ENCODE measurements at regions not wholly inside any gene's neighbourhood (a gene's known extent, or its start where the extent isn't known, plus 50 kb on each side); places are given as distances from the start of the nearest gene placed in this dataset.

GRCh38 chr11:25941353-25941752 lies 390.6 kb upstream of the ANO3 start:
- TF ChIP-seq ZNF274 (IDR thresholded peaks at IDR 0.05; ENCODE audit: low read depth, low read length), result no peak
- TF ChIP-seq SUZ12 (IDR thresholded peaks at IDR 0.05; ENCODE audit: extremely low read depth, insufficient read depth, insufficient read length), result no peak
- TF ChIP-seq YY1 (IDR thresholded peaks at IDR 0.05; ENCODE audit: insufficient read depth, insufficient read length), result no peak
- Histone ChIP-seq H3K36me3 (ENCODE audit: insufficient read depth, insufficient read length, low read length) (no peaks in the 10 kb centered on the region), H3K9me3 (ENCODE audit: insufficient read depth, low read length) (no peaks in the 10 kb centered on the region; the same call in 1 of the 2 replicates), H3K9ac (ENCODE audit: insufficient read length, low read depth) (no peak overlapping the region), H3K4me1 (ENCODE audit: insufficient read depth, insufficient read length) (no peaks in the 10 kb centered on the region), H3K27me3 (ENCODE audit: insufficient read depth, insufficient read length) (no peaks in the 10 kb centered on the region), H3K4me3 (ENCODE audit: insufficient read length, low read depth) (no peak overlapping the region)
- no peak for DNase-seq (ENCODE audit: low read depth, low spot score)

GRCh38 chr11:25943031-25943430 lies 388.9 kb upstream of the ANO3 start:
- Histone ChIP-seq H3K36me3 (ENCODE audit: insufficient read depth, insufficient read length, low read length) (no peaks in the 10 kb centered on the region), H3K9me3 (ENCODE audit: insufficient read depth, low read length) (no peaks in the 10 kb centered on the region; the same call in 1 of the 2 replicates), H3K27me3 (ENCODE audit: insufficient read depth, insufficient read length) (no peaks in the 10 kb centered on the region), H3K4me3 (ENCODE audit: insufficient read length, low read depth) (no peak overlapping the region), H3K4me1 (ENCODE audit: insufficient read depth, insufficient read length) (no peaks in the 10 kb centered on the region), H3K9ac (ENCODE audit: insufficient read length, low read depth) (no peak overlapping the region)
- DNase-seq (ENCODE audit: low read depth, low spot score), result no peak
- no peak for TF ChIP-seq YY1 (IDR thresholded peaks at IDR 0.05; ENCODE audit: insufficient read depth, insufficient read length)
- TF ChIP-seq SUZ12 (IDR thresholded peaks at IDR 0.05; ENCODE audit: extremely low read depth, insufficient read depth, insufficient read length), result no peak
- no peak for TF ChIP-seq ZNF274 (IDR thresholded peaks at IDR 0.05; ENCODE audit: low read depth, low read length)

DNA sequence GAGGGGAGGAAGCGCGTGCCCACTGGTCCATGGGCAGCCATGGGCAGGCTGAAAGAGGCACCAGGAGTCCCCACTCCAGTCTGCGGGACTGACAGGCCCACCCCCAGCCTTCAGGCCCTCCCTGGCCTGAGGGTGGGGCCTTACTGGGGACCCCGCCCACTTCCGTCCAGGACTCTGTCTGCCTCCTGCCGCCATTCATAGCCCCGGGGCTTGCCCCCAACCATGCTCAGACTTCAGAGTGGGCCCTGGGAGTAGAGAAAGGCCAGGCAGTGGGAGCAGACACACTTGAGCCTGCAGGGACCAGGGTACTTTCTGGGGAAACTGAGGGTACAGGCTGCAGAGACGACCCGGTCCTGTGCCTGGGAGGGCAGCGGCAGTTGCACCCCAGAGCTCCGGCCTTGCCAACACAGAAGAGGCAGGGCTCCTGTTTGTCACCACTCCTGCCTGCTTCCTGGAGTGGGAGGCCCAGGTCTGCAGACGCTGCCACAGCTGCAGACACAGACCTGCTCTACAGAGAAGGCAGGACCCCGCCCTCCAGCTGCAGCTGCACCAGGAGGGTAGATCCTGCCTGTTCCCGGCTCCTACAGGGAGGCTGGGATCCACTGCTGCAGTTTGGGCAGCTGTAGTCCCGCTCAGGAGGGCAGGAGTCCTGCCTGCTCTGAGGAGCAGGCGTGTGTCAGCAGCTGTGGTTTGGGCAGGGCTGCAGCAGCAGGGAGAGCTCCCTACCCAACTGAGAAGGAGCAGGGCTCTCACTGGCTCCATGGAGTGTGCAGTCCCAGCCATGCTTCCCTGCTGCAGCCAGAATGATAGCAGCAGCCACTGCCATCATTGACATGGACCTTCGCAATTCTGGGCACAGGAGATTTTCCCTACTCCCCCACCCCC lies 387.9 kb upstream of the ANO3 start:
- H3K9me3 ChIP-seq (ENCODE audit: insufficient read depth, low read length), result no peaks in the 10 kb centered on the region; the same call in 1 of the 2 replicates
- H3K9ac ChIP-seq (ENCODE audit: insufficient read length, low read depth), result no peak overlapping the region
- H3K4me3 ChIP-seq (ENCODE audit: insufficient read length, low read depth), result no peak overlapping the region
- no peaks in the 10 kb centered on the region for H3K36me3 ChIP-seq (ENCODE audit: insufficient read depth, insufficient read length, low read length)
- no peak for DNase-seq (ENCODE audit: low read depth, low spot score)
- no peaks in the 10 kb centered on the region for H3K4me1 ChIP-seq (ENCODE audit: insufficient read depth, insufficient read length)
- TF ChIP-seq YY1 (IDR thresholded peaks at IDR 0.05; ENCODE audit: insufficient read depth, insufficient read length), result no peak
- TF ChIP-seq SUZ12 (IDR thresholded peaks at IDR 0.05; ENCODE audit: extremely low read depth, insufficient read depth, insufficient read length), result no peak
- no peak for TF ChIP-seq ZNF274 (IDR thresholded peaks at IDR 0.05; ENCODE audit: low read depth, low read length)
- no peaks in the 10 kb centered on the region for H3K27me3 ChIP-seq (ENCODE audit: insufficient read depth, insufficient read length)

DNA sequence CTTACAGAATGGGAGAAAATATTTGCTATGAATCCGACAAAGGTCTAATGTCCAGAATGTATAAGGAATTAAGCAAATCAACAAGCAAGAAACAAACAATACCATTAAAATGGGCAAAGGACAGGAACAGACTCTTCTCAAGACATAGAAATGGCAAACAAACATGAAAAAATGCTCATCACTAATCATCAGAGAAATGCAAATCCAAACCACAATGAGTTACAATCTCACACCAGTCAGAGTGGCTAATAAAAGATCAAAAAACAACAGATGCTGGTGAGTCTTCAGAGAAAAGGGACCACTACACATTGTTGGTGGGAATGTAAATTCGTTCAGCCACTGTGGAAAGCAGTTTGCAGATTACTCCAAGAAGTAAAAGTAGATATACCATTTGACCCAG lies 382.0 kb upstream of the ANO3 start:
- Histone ChIP-seq H3K9ac (ENCODE audit: insufficient read length, low read depth) (no peak overlapping the region), H3K9me3 (ENCODE audit: insufficient read depth, low read length) (no peaks in the 10 kb centered on the region; the same call in 1 of the 2 replicates), H3K4me1 (ENCODE audit: insufficient read depth, insufficient read length) (no peaks in the 10 kb centered on the region), H3K36me3 (ENCODE audit: insufficient read depth, insufficient read length, low read length) (no peaks in the 10 kb centered on the region), H3K27me3 (ENCODE audit: insufficient read depth, insufficient read length) (no peaks in the 10 kb centered on the region), H3K4me3 (ENCODE audit: insufficient read length, low read depth) (no peak overlapping the region)
- TF ChIP-seq YY1 (IDR thresholded peaks at IDR 0.05; ENCODE audit: insufficient read depth, insufficient read length) (no peak), ZNF274 (IDR thresholded peaks at IDR 0.05; ENCODE audit: low read depth, low read length) (no peak), SUZ12 (IDR thresholded peaks at IDR 0.05; ENCODE audit: extremely low read depth, insufficient read depth, insufficient read length) (no peak)
- DNase-seq (ENCODE audit: low read depth, low spot score), result no peak

DNA sequence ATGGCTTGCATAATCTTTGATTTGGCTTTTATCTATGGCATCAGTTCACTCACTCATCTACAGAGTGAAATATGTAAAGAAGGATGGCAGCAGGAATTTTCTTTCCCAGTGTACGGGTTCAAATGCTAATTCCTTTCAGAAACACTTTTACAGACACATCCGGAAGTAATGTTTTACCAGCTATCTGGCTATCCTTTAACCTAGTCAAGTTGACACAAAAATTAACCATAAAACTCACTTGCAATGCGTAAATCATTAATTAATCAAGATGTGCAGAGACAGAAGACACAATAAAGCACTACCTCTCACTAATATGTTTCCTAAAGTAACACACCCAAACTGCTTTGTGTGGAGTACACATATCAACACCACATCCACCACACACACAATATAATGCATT lies 378.9 kb upstream of the ANO3 start:
- no peaks in the 10 kb centered on the region for H3K36me3 ChIP-seq (ENCODE audit: insufficient read depth, insufficient read length, low read length)
- no peak for TF ChIP-seq ZNF274 (IDR thresholded peaks at IDR 0.05; ENCODE audit: low read depth, low read length)
- no peak for TF ChIP-seq SUZ12 (IDR thresholded peaks at IDR 0.05; ENCODE audit: extremely low read depth, insufficient read depth, insufficient read length)
- TF ChIP-seq YY1 (IDR thresholded peaks at IDR 0.05; ENCODE audit: insufficient read depth, insufficient read length), result no peak
- no peaks in the 10 kb centered on the region for H3K27me3 ChIP-seq (ENCODE audit: insufficient read depth, insufficient read length)
- H3K9me3 ChIP-seq (ENCODE audit: insufficient read depth, low read length), result no peaks in the 10 kb centered on the region; the same call in 1 of the 2 replicates
- H3K4me1 ChIP-seq (ENCODE audit: insufficient read depth, insufficient read length), result no peaks in the 10 kb centered on the region
- no peak overlapping the region for H3K9ac ChIP-seq (ENCODE audit: insufficient read length, low read depth)
- no peak for DNase-seq (ENCODE audit: low read depth, low spot score)
- H3K4me3 ChIP-seq (ENCODE audit: insufficient read length, low read depth), result no peak overlapping the region

GRCh38 chr11:25958045-25958444 lies 373.9 kb upstream of the ANO3 start:
- no peak for DNase-seq (ENCODE audit: low read depth, low spot score)
- Histone ChIP-seq H3K4me3 (ENCODE audit: insufficient read length, low read depth) (no peak overlapping the region), H3K27me3 (ENCODE audit: insufficient read depth, insufficient read length) (no peaks in the 10 kb centered on the region), H3K4me1 (ENCODE audit: insufficient read depth, insufficient read length) (no peaks in the 10 kb centered on the region), H3K9me3 (ENCODE audit: insufficient read depth, low read length) (no peaks in the 10 kb centered on the region), H3K36me3 (ENCODE audit: insufficient read depth, insufficient read length, low read length) (no peaks in the 10 kb centered on the region), H3K9ac (ENCODE audit: insufficient read length, low read depth) (no peak overlapping the region)
- TF ChIP-seq ZNF274 (IDR thresholded peaks at IDR 0.05; ENCODE audit: low read depth, low read length), result no peak
- no peak for TF ChIP-seq SUZ12 (IDR thresholded peaks at IDR 0.05; ENCODE audit: extremely low read depth, insufficient read depth, insufficient read length)
- no peak for TF ChIP-seq YY1 (IDR thresholded peaks at IDR 0.05; ENCODE audit: insufficient read depth, insufficient read length)

GRCh38 chr11:25961539-25961938 lies 370.4 kb upstream of the ANO3 start:
- TF ChIP-seq ZNF274 (IDR thresholded peaks at IDR 0.05; ENCODE audit: low read depth, low read length) (no peak), YY1 (IDR thresholded peaks at IDR 0.05; ENCODE audit: insufficient read depth, insufficient read length) (no peak), SUZ12 (IDR thresholded peaks at IDR 0.05; ENCODE audit: extremely low read depth, insufficient read depth, insufficient read length) (no peak)
- H3K4me3 ChIP-seq (ENCODE audit: insufficient read length, low read depth), result no peak overlapping the region
- no peak for DNase-seq (ENCODE audit: low read depth, low spot score)

More at GRCh38 chr11:25961539-25961938, 370.4 kb upstream of the ANO3 start:
- Histone ChIP-seq H3K4me1 (ENCODE audit: insufficient read depth, insufficient read length) (no peaks in the 10 kb centered on the region), H3K27me3 (ENCODE audit: insufficient read depth, insufficient read length) (no peaks in the 10 kb centered on the region), H3K9ac (ENCODE audit: insufficient read length, low read depth) (no peak overlapping the region), H3K9me3 (ENCODE audit: insufficient read depth, low read length) (no peaks in the 10 kb centered on the region), H3K36me3 (ENCODE audit: insufficient read depth, insufficient read length, low read length) (no peaks in the 10 kb centered on the region)

All from NT2/D1 (cell line).